Posterior cingulate gyrus (tissue), 11 donors: ENCODE measurements at regions not wholly inside any gene's neighbourhood (a gene's known extent, or its start where the extent isn't known, plus 50 kb on each side); places are given as distances from the start of the nearest gene placed in this dataset.

Source experiments
- DNase-seq, 10 donors: peaks; one replicate each; pipeline versions ENCODE4 v3.0.0 to v3.0.0-alpha.2; 2020 to 2021; ENCODE audit warnings: mixed read lengths in 3 of 10
- intact Hi-C: fragments of 100-400 bp; cut with DNase I; formaldehyde crosslinking; loops from one replicate; pipeline ENCODE4 v1.15.1; 2023

DNA sequence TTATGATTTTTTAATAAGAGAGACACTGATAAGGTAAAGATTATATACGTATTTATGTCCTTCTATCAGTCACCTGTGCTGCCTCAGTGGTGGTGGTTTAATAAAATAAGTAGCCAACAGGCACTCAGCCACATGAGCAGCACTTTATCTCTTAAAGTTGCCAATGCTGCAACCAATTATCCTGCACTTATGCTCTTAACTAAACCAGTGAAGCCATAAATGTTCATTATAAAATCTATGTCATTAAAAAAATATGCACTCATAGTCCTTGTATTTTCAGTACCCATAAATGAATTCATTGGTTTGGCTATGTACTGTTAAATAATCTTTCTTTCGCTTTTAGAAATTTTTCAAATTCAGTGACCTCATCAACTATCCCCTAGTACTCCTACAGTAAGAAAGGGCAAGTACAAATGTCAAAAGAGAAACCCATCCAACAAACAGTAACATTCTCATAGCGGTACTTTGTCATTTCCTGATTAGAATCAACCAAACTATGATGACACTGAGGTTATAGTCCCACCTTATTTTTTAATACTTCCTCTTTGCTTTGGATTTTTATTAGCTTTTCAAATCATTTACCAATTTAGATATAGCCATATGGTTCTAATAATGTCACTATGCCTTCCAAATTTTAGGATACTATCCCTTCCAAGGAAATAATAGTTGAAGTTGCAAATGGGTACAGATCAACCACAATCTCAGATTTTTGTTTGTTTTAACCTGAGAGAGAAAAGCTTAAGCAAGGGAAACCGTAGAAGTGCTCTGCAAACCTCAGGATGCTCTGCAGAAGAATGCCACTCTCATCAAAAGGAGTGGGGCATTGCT is 190.9 kb downstream of the KLF12 start:
- no peak for DNase-seq
- intact Hi-C loops = no loop called here

DNA sequence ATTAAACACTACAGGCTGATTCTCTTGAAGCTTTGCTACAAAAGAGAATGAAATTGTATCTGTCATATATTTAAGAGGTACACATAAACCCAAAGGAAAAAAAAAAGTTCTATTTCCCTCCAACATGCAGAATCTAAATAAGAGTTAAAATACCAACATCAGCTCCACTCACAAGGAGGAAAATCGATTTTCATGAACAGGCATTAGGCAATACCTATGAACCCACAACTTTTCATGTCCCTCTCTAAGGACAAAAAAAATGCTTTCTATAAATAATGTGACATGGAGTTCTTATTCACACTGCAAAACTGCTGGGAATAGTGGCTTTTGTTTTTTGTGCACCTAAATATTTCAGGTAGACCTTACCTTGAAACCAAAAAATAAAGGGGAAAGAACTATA is 192.5 kb downstream of the KLF12 start:
- intact Hi-C loops = no loop called here
- DNase-seq = no peak

DNA sequence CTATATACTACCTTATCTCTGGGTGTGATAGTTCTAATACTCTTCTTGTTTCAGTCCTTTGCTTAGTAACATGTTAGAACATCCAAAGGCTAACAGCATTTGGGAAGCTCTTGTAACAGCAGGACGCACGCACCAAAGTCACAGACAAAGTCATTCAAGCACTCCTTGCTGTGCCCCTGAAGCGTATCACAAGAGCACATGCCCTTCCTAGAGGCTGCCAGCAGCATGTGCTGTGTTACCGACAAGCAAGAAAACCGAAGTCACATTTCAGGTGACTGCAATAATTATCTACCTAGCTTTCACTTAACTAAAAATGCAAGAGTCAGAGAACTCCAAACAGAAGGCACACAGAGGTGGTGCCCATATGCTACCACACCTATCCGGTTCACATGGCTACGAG is 194.1 kb downstream of the KLF12 start:
- DNase-seq = no peak
- intact Hi-C loops = no loop called here

DNA sequence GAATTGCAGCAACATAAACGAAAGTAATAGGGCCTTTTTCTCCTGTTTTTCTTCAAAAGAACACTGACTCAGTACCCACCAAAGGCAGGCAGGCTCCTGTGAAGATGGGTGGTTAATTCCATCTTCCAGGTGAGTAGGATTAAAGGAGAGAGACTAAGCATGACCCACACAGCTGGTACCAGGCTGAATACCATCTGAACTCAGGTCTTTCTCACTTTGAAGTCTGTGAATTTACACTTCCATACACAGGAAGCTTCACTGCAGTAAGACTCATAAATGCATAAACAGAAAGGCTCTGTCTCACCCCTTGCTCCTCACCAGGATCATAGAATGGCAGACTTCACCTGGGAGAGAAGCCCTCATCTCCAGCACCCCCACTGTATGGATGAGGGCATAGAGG is 194.6 kb downstream of the KLF12 start:
- no peak for DNase-seq
- intact Hi-C loops = no loop called here

DNA sequence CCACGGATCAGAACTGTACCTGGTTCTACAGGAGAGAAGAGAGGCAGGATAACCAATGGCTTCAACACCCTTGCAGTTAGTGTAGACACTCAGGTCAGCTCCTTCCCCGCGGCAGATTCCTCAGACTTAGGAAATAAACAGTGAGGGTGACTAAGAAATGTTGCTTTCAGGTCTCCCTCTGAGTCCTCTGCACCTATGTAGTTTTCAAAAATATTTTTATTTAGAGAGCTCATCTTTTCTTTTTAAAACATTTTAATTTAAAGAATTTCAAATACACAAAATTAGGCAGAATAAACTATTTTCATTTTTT is 195.2 kb downstream of the KLF12 start:
- intact Hi-C loops = no loop called here
- no peak for DNase-seq

DNA sequence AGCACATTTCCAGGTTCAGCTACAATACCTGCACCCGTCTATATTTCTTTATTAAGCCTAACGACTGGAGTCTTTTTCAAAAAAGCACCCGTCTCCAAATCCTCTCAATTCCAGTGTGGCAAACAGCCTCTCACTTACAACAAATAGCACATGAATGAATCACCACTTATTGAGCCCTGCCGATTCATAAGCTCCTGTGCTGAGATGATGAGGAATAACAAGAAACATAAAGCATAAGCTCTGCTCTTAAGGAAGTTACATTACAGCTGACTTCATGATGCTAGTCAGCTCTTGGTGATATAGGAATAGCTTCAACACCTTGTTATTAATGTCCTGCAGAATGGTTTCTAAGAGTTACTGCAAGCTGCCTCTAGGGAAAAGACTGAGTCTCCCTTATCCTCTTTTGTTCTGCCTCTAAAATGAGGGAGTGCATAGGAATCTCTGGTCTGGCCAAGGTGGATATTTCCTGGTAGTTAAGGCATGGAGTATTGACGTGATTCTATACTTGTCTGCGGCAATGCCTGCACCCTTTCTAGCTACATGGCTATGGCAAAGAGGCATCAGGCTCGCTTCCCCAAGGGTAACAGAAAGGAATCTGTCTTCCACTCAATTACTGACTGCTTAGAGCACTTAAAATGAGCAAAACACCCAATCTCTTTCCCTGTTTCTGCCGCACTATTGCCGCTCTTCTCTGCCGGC is 195.7 kb downstream of the KLF12 start:
- intact Hi-C loops = no loop called here
- no peak for DNase-seq

DNA sequence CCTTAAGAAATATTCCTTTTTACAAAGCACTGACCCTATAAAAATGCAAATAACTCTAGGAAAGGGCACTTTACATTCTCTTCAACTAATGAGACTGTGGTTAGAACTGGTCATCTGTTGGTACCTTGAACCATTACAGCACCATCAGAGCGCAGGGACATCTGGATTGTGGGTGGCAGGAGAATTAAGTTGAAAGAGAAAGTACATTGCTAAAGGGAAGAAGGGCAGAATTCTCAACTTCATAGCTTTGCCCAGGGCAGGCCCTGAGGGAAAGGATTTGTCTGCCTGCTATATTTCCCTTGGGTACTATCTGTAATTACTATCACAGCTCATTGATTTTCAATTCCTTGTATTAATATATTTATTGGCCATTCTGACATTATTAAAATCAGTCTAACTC is 196.8 kb downstream of the KLF12 start:
- DNase-seq = no peak
- intact Hi-C loops = no loop called here

DNA sequence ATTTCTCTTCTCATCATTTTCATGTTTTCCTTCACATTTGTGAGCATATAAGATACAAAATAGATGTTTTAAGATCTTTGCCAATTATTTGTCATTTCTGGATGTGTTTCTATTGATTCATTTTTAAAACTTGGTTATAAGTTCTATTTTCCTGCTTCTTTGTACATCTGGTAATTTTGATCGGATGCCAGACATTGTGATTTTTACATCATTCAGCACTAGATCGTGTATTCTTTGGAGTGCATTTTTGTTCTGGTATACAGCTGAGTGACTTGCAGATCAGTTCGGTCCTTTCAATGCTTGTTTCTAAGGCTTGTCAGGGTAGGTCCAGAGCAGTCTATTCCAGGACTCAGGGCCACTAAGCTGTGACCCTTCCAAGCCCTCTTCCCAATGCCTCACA is 198.2 kb downstream of the KLF12 start:
- no peak for DNase-seq
- intact Hi-C loops = no loop called here

DNA sequence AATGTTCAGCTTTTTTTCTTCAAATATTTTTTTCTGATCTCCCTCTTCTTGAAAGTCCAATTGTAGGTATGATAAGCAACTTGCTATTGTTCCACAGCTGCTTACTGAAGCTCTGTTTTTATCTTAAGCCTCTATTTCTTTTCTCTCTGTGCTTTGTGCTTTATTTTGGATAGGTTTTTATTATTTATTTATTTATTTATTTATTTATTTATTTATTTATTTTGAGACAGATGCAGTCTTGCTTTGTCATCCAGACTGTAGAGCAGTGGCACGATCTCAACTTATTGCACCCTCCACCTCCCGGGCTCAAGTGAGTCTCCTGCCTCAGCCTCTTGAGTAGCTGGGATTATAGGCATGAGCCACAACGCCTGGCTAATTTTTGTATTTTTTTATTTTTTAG is 199.4 kb downstream of the KLF12 start:
- intact Hi-C loops = no loop called here
- DNase-seq = no peak

DNA sequence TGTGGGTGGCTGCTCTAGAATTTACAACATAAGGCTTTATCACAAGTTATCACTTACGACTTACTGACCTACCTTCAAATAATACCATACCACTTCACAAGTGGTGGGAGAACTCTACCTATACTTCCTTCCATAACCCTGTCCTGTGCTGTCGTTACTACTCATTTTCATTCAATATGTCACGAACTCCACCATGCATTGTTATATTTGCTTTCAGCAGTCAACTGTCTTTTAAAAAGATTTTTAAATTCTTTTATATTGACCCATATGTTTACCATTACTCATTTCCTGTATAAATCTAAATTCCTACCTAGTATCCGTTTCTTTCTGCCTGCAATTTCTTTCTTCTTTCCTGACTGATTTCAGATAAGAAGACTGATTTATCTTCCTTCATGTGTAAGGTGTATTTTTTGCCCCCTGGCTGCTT is 200.0 kb downstream of the KLF12 start:
- DNase-seq = no peak
- intact Hi-C loops = no loop called here

DNA sequence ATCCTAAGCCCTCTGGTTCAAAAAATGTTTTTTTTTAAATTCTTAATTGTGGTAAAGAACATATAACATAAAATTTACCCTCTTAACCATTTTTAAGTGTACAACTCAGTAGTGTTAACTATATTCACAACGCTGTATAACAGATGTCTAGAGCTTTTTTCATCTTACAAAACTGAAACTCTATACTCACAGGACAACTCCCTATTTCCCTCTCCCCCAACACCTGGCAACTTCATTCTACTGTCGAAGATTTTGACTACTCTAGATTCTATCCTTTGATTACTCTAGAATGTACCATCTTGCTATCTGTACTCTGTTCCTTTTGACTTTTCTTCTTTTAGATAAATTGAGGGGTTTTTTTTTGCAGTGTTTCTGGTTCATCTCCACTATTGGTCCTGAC is 200.4 kb downstream of the KLF12 start:
- DNase-seq = no peak
- intact Hi-C loops = no loop called here

DNA sequence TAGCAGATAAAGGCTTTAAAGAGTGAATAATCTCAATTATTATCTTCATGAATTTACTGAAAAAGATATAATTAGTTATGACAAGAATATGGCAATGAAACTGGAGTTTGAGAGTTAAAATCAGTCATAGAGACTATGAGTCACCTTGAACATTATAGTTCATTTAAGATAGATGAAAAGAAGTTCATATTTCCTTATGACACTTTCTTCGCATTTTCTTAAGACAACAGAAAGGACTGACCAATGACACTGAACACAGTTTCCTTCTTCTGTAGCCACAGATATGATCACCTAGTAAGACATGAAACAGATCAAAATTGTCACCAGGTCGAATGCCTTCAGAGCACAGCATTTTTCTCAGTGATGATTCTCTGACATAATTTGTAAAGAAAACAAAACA is 202.1 kb downstream of the KLF12 start:
- no peak for DNase-seq
- intact Hi-C loops = no loop called here

DNA sequence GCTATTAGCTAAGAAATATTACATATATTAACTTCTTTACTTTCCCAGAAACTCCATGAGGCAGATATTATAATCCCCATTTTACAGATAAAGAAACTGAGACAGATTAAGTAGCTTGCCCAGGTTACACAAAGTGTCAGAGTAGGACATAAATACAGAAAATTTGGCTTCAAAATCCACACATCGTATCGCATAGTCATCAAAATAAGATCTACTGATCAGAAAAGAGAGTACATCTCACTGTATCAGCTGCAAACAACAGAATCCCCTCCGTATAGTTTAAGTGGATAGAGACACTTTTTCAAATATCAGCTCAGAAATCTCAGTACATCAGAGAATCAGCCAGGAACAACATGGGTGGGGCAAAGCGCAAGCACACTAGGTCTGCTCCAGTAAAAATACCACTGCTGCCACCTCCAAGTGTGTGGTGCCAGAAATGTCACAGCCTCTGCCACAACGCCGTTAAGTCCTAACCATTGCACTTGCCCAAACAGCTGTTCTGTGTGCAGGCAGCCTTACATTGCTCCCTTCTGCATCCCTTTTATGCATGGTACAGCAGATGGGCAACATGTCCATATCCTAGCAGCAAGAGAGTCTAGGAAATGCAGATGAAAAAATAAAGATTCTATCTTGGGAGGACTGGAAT is 204.8 kb downstream of the KLF12 start:
- intact Hi-C loops = no loop called here
- no peak for DNase-seq

DNA sequence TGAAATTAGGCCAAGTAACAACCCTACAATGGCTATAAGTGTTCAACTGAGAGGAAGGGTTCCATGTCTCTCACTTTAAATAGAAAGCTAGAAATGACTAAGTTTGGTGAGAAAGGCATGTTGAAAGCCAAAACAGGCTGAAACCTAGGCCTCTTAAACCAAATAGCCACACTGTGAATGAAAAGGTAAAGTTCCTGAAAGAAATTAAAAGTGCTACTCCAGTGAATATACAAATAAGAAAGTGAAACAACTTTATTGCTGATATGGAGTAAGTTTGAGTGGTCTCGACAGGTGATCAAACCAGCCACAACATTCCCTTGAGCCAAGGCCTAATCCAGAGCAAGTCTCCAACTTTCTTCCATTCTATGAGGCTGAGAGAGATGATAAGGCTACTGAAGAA is 209.6 kb downstream of the KLF12 start:
- DNase-seq = no peak
- intact Hi-C loops = no loop called here

DNA sequence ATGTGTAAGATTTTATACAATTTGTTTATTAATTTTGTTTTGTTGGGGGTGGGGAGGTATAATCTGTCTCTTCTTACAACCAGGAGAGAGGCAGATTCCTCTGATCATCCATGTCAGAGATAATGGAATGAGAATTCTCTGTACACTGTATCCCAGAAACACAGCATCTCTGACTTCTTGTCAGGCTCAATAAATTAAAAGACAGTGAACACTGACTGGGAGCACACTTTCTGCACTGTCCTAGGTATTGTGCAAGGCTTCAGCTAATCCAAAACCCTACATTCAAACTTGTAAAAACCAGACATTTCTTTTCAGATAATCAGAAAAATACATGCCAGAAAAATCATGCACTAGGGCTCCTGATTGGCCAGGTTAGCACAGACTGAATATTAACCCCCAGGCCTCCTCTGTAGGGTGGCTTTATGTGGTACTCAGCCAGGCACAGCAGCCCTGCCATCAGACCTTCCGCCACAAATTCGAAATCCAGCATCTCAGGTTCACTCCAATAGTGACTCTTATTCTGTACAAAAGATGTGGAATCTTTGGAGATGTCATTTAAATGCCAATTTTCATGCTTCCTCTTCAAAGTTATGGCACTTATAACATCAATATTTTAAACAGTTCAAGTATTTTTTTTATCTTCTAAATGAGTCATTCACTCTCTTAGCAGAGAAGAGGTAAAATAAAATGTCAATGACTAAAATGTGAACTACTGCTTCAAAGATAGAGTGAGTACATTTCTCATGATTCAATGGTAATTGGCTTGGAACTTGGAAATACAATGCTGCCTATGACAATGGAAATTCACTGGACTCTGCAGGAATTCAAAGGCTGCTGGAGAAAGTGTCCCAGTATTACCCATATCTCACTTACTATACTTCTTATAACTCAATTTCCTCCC is 211.5 kb downstream of the KLF12 start:
- intact Hi-C loops = no loop called here
- no peak for DNase-seq

DNA sequence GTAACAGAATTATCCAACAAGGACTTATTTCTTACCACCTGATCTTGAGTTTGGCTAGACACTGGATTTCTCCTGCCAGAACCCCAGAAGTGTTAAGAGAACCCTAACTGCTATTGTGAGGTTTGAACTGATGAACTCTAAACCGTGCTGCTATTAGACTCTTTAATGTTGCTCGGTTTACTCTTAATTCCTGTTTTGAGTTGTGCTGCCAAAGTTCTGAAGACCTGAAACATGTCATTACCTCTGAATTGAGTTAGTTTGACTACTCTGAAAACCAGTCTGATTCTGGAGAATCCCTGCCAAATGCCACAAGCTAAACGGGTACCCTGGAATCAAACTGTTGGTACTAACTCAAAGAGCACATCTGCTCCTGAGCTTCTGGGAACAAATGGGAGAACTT is 215.5 kb downstream of the KLF12 start:
- no peak for DNase-seq
- intact Hi-C loops = no loop called here

DNA sequence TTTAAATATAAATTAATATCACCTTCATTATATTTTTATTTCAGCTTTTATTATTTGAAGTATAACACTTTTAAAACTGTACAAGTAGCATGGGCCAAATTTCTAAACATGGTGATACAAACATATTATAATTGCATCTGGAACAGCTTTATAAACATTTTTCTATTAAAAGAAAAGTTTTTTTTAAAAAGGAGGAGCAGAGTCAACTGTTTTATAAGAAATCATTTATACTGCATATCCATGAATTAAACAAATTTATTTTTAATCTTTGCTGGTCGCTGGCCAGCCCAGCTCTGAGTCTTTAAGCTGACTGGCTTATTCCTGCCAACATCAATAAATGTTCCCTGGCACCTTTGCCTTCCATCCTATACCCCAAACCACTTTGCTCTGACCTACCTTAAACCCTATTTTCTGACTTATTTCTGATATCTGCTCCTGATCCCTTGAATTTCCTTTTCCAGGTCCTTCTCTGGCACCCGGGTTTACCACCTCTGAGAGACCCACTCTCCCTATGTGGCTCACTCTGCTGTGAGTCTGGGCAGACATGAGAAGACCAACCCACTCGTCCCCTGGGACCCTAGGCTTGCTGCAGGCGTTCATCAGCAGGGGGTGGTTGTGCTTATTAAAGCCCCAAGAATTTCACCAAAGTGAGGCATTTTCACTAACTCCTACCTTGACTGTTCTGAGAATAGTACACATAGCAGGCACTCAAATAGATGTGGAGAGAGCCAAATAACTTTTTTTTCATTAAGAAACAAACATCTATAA is 220.3 kb downstream of the KLF12 start:
- no peak for DNase-seq
- intact Hi-C loops = no loop called here

DNA sequence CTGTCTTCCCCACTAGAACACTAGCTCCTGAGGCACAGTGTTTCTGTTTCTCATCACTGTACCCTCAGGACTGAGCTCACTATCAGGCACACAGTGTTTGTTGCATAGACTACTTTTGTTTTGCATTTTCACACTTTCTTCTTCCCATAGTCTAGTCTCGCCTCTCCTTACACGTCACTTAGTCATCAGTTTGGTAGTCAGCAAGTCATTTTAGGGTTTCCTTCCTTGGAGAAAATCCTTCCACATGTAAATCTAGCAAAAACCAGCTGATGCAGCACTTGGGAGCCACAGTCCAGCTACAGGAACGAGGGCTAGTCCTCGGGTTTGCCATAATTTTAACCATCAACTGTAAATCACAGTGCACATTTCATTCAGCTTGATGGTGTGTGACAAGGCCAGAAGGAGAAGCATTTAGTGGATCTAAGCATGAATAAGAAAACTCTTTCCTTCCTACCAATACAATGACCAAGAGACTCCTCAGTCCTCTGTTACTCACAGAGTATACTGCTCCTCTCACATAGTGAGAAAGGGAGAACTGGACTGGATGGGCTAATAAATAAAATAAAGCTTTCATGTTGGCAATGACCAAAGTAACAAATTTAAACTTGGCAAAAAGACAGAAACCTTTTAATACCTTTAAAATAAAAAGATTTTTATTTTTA is 221.0 kb downstream of the KLF12 start:
- intact Hi-C loops = no loop called here
- DNase-seq = no peak

DNA sequence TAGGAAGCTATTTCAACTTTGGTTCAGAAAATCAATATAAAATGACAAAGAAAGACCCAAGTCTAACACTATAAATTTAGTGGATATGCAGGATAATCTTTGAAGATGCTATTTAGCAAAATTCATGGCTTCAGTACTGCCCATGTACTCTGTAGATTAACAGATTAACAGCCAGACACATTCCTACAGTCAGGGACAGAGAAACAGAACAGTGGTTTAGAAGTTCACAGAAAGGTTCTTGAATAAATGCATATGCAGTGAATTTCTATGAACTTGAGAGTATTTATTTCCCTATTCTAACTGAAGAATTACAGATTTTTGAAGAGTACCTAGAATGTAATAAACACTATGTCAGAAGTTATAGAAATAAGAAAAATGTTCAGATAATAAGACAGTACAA is 222.8 kb downstream of the KLF12 start:
- DNase-seq = no peak
- intact Hi-C loops = no loop called here

DNA sequence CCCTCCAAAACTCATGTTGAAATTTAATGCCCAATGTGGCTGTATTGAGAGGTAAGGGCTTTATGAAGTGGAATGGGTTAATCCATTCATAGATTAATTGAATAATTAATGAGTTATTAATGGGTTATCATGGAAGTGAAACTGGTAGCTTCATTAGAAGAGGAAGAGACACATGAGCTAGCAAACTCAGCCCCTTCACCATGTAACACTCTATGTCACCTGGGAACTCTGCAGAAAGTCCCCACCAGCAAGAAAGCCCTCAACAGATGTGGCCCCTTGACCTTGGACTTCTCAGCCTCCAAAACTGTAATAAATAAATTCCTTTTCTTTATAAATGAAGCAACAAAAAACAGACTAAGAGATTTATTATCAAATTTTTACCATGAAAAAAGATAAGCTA is 223.5 kb downstream of the KLF12 start:
- intact Hi-C loops = no loop called here

More for the DNA sequence above, 223.5 kb downstream of the KLF12 start:
- DNase-seq = no peak
